ENCODE measurements at regions not wholly inside any gene's neighbourhood (a gene's known extent, or its start where the extent isn't known, plus 50 kb on each side); places are given as distances from the start of the nearest gene placed in this dataset.

DNA sequence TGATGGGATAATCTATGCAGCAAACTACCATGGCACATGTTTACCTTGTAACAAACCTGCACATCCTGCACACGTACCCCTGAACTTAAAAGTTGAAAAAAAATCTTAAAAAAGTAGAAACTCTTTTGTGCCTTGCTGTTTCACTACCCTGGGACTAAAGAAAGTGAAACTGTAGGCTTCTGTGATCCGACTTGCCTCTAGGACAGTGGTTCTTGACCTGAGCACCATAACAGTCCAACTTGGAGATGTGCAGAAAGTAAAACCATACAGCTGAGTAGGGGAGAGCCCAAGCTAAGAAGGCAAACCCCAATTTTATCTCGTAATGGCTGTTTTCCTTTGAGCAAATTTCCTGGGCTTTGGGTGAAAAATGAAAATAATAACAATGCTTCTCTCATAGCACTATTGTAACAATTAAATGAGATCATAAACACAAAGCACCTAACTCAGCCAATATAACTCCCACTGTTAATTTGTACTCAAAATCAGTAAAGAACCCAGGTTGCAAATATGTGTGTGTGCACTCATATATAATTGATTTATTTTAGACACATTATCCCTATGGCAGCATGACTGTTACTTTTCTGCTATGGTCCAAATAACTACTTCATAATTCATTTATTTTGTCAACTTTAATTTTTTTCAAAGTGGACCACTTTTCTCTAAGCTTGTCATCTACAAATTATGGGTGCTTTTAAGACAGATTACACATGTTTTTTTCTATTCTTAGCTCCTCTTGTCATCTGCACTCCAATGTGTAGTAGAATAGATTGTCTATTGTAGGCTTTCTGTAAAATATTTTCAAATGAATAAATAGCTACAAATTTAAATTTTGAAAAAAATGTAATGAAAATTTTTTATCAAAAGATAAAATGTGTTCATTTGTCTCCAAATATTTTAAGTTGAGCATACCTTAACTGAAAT lies 334.9 kb downstream of the BTG1 start:
- no peaks in the 10 kb centered on the region for H3K4me1 ChIP-seq (ENCODE audit: control insufficient read depth, insufficient read depth, low read length)
- no peaks in the 10 kb centered on the region for H3K27me3 ChIP-seq (replicated peaks; ENCODE audit: control insufficient read depth, insufficient read depth, low read length)
- H3K9ac ChIP-seq (ENCODE audit: low read length) = no peak overlapping the region
- DNase-seq (ENCODE audit: low read depth) = no peak
- no peak overlapping the region for H3K4me3 ChIP-seq (ENCODE audit: low read length)
- no peaks in the 10 kb centered on the region for H3K36me3 ChIP-seq (ENCODE audit: control insufficient read depth, insufficient read depth, low read length, severe bottlenecking)
- peaks cover 23% of the 10 kb centered on the region for H3K9me3 ChIP-seq (ENCODE audit: control insufficient read depth, low read length)

DNA sequence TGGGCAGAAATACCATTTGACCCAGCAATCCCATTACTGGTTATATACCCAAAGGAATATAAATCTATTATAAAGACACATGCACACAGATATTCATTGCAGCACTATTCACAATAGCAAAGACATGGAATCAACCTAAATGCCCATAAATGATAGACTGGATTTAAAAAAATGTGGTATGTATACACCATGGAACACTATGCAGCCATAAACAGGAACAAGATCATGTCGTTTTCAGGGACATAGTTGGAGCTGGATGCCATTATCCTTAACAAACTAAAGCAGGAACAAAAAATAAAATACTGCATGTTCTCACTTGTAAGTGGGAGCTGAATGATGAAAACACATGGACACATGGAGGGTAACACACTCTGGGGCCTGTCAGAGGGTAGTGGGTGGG lies 335.6 kb downstream of the BTG1 start:
- no peak for DNase-seq (ENCODE audit: low read depth)
- Histone ChIP-seq H3K9ac (ENCODE audit: low read length) (no peak overlapping the region), H3K9me3 (ENCODE audit: control insufficient read depth, low read length) (peaks cover 23% of the 10 kb centered on the region), H3K4me3 (ENCODE audit: low read length) (no peak overlapping the region), H3K36me3 (ENCODE audit: control insufficient read depth, insufficient read depth, low read length, severe bottlenecking) (no peaks in the 10 kb centered on the region), H3K27me3 (replicated peaks; ENCODE audit: control insufficient read depth, insufficient read depth, low read length) (no peaks in the 10 kb centered on the region), H3K4me1 (ENCODE audit: control insufficient read depth, insufficient read depth, low read length) (no peaks in the 10 kb centered on the region)

DNA sequence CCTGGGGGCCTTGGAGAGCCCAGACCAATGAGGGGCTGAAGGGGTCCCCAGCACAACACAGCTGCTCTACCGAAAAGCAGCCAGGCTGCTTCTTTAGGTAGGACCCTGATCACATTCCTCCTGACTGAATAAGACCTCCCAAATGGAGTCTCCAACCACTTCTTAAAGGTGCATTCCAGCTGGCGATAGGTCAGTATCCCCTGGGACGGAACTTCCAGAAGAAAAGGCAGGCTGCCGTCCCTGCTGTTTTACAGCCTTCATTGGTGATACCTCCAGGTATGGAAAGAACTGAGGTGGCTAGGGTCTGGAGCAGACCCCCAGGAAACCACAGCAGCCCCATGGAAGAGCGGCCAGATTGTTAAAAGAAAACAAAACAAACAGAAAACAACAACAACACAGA lies 340.6 kb downstream of the BTG1 start:
- peaks cover 16% of the 10 kb centered on the region for H3K9me3 ChIP-seq (ENCODE audit: control insufficient read depth, low read length)
- H3K27me3 ChIP-seq (replicated peaks; ENCODE audit: control insufficient read depth, insufficient read depth, low read length) = no peaks in the 10 kb centered on the region
- DNase-seq (ENCODE audit: low read depth) = no peak
- H3K36me3 ChIP-seq (ENCODE audit: control insufficient read depth, insufficient read depth, low read length, severe bottlenecking) = no peaks in the 10 kb centered on the region
- no peak overlapping the region for H3K4me3 ChIP-seq (ENCODE audit: low read length)
- H3K4me1 ChIP-seq (ENCODE audit: control insufficient read depth, insufficient read depth, low read length) = no peaks in the 10 kb centered on the region
- no peak overlapping the region for H3K9ac ChIP-seq (ENCODE audit: low read length)

DNA sequence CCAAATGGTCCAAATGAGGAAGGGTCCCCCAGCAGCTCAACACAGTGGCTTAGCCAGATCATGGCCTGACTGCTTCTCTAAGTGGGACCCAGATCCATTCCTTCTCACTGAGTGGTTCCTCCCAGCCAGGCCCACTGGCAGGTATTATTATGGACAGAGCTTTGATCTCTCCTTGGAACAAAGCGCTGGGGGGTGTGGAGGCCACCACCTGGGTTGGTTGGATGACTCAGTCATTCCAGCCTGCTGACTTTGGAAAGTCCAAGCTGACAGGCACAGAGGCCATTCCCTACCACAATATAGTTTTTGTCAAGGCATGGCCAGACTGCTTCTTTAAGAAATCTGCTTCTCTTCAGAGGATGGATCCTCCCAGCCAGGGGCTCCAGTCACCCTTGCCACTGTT lies 341.1 kb downstream of the BTG1 start:
- DNase-seq (ENCODE audit: low read depth) = no peak
- no peak overlapping the region for H3K9ac ChIP-seq (ENCODE audit: low read length)

DNA sequence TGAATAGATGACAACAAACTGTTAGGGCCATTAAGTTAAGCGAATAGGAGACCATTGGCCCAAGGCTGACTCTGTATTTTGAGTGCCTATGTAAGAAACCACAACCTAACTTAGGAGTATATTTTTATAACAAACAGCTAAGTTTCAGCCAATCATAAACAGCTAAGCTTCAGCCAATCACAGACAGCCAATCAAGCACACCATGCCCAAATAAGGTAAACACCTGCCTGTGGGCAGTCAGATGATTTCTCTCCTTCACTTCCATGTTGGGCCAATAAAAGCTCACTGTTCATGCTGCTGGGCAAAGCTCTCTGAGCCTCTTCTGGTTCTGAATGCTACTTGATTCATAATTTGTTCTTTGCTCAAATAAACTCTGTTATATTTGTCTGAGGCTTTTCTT lies 344.6 kb downstream of the BTG1 start:
- Histone ChIP-seq H3K9ac (ENCODE audit: low read length) (no peak overlapping the region), H3K27me3 (replicated peaks; ENCODE audit: control insufficient read depth, insufficient read depth, low read length) (no peaks in the 10 kb centered on the region), H3K9me3 (ENCODE audit: control insufficient read depth, low read length) (peaks cover 3% of the 10 kb centered on the region), H3K36me3 (ENCODE audit: control insufficient read depth, insufficient read depth, low read length, severe bottlenecking) (no peaks in the 10 kb centered on the region), H3K4me3 (ENCODE audit: low read length) (no peak overlapping the region), H3K4me1 (ENCODE audit: control insufficient read depth, insufficient read depth, low read length) (no peaks in the 10 kb centered on the region)
- no peak for DNase-seq (ENCODE audit: low read depth)

More for the DNA sequence above, 341.1 kb downstream of the BTG1 start:
- H3K9me3 ChIP-seq (ENCODE audit: control insufficient read depth, low read length) = peaks cover 16% of the 10 kb centered on the region
- no peak overlapping the region for H3K4me3 ChIP-seq (ENCODE audit: low read length)
- H3K36me3 ChIP-seq (ENCODE audit: control insufficient read depth, insufficient read depth, low read length, severe bottlenecking) = no peaks in the 10 kb centered on the region
- H3K27me3 ChIP-seq (replicated peaks; ENCODE audit: control insufficient read depth, insufficient read depth, low read length) = no peaks in the 10 kb centered on the region
- H3K4me1 ChIP-seq (ENCODE audit: control insufficient read depth, insufficient read depth, low read length) = no peaks in the 10 kb centered on the region

DNA sequence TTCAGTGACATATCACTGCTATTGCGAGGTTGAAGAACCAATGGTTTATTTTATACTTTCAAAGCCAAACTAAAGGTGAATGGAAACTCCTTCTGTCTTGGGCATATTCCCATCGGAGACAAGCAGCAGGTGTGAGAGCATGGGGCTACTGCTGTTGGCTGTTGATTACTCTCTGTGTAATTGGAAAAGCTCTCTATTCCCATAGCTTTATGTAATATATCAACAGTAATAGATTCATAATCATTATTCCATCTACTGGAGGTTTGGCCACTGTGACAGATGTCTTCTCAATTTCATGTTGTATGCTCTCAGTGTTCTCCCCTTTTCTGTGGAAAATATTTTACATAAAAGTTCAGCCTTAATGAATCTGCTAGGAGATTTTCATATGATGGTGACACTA lies 352.0 kb downstream of the BTG1 start:
- H3K9ac ChIP-seq (ENCODE audit: low read length) = no peak overlapping the region
- no peak overlapping the region for H3K4me3 ChIP-seq (ENCODE audit: low read length)
- no peaks in the 10 kb centered on the region for H3K4me1 ChIP-seq (ENCODE audit: control insufficient read depth, insufficient read depth, low read length)
- no peak for DNase-seq (ENCODE audit: low read depth)
- no peaks in the 10 kb centered on the region for H3K36me3 ChIP-seq (ENCODE audit: control insufficient read depth, insufficient read depth, low read length, severe bottlenecking)
- no peaks in the 10 kb centered on the region for H3K9me3 ChIP-seq (ENCODE audit: control insufficient read depth, low read length)
- no peaks in the 10 kb centered on the region for H3K27me3 ChIP-seq (replicated peaks; ENCODE audit: control insufficient read depth, insufficient read depth, low read length)

DNA sequence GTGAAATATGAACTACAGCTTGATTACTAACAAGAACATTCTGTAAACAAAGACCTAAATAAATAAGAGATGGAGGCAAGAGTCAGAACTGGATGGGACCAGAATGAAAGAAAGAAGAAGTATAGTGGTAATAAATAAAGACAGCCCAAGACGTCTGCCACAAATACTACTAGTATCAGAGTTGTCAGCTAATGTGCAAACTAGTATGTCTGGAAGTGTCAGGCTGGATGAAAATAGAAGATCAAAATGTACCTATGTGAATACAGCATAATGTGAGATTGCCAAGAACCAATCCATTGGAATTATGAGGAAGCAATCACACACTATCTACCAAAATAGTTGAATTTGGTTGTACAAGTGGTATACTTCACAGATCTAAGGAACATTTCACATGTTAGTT lies 353.0 kb downstream of the BTG1 start:
- Histone ChIP-seq H3K9ac (ENCODE audit: low read length) (no peak overlapping the region), H3K4me3 (ENCODE audit: low read length) (no peak overlapping the region), H3K9me3 (ENCODE audit: control insufficient read depth, low read length) (no peaks in the 10 kb centered on the region), H3K27me3 (replicated peaks; ENCODE audit: control insufficient read depth, insufficient read depth, low read length) (no peaks in the 10 kb centered on the region), H3K4me1 (ENCODE audit: control insufficient read depth, insufficient read depth, low read length) (no peaks in the 10 kb centered on the region), H3K36me3 (ENCODE audit: control insufficient read depth, insufficient read depth, low read length, severe bottlenecking) (no peaks in the 10 kb centered on the region)
- no peak for DNase-seq (ENCODE audit: low read depth)

DNA sequence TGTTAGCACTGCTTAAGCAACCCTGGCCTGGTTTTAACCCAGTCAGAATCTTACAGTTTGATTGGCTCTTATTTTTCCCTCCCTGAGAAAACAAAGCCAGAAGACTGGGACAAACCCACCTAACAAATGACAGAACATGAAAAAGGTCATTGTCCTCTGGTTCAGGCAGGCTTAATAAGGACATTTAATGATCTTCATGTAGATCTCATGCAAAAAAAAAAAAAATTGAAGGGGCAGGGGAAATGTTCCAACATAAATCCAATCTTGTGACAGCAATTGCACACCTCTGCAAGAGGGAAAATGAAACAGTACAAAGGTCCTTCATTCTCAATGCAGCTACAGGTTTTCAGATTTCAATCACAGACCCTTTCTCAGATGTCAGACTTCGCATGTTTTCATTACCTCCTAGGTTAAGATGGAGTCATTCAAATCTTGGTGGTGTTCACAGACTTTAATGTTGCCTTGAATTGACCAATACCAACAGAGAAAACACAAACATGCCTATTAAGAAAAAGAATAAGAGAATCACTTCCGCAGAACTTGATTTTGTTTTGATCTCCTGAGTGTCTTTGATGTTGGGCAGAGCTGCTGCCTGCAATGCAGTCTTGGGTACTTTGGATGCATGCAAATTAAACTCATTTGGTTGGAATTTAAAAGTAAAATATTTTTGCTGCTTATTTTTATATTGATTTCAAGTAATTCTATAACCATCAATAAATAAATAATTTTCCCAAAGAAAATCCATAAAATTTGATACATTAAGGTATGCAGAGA lies 359.0 kb downstream of the BTG1 start:
- H3K4me3 ChIP-seq (ENCODE audit: low read length) = no peak overlapping the region
- no peaks in the 10 kb centered on the region for H3K4me1 ChIP-seq (ENCODE audit: control insufficient read depth, insufficient read depth, low read length)
- no peaks in the 10 kb centered on the region for H3K9me3 ChIP-seq (ENCODE audit: control insufficient read depth, low read length)
- DNase-seq (ENCODE audit: low read depth) = no peak
- H3K9ac ChIP-seq (ENCODE audit: low read length) = no peak overlapping the region
- no peaks in the 10 kb centered on the region for H3K27me3 ChIP-seq (replicated peaks; ENCODE audit: control insufficient read depth, insufficient read depth, low read length)
- H3K36me3 ChIP-seq (ENCODE audit: control insufficient read depth, insufficient read depth, low read length, severe bottlenecking) = no peaks in the 10 kb centered on the region

DNA sequence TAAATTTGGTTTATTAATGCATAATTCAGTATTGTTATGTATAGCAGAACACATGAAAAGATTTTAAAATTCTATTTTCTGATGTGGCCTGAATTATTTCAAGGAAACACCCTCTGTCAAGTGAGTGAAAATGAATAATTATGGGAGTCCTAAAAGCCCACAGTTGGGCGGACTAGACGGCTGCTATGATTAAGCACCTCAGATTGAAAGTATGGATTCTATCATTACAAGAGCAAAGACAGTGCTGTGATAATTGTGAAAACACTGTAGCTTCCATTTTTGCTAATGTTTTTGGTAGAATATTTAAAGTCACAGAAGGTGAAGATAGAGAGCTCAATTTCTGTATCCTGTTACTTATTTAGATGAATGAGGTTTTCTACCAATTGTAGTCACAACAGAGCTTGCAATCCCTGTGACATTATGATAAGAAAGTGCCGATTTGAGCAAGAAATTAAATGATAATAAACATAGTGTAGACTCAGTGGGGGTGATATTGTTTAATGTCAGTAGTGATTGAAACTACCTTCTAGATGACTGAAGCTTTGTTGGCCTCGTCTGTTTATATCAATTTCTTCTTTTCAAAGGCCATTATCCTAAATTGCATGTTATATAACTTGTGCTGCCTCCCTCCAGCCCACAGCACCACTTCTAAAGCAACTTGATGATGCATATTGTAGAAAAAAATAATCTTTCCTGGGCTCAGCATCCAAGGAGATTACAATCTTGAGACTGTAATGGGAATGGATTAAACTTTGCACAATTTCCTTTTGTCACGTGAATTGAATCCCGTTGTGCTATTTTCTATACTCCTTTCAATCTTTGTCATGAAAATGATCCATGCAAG lies 359.8 kb downstream of the BTG1 start:
- no peaks in the 10 kb centered on the region for H3K9me3 ChIP-seq (ENCODE audit: control insufficient read depth, low read length)
- H3K4me3 ChIP-seq (ENCODE audit: low read length) = no peak overlapping the region
- no peaks in the 10 kb centered on the region for H3K4me1 ChIP-seq (ENCODE audit: control insufficient read depth, insufficient read depth, low read length)
- H3K36me3 ChIP-seq (ENCODE audit: control insufficient read depth, insufficient read depth, low read length, severe bottlenecking) = no peaks in the 10 kb centered on the region
- no peaks in the 10 kb centered on the region for H3K27me3 ChIP-seq (replicated peaks; ENCODE audit: control insufficient read depth, insufficient read depth, low read length)
- no peak overlapping the region for H3K9ac ChIP-seq (ENCODE audit: low read length)
- no peak for DNase-seq (ENCODE audit: low read depth)

DNA sequence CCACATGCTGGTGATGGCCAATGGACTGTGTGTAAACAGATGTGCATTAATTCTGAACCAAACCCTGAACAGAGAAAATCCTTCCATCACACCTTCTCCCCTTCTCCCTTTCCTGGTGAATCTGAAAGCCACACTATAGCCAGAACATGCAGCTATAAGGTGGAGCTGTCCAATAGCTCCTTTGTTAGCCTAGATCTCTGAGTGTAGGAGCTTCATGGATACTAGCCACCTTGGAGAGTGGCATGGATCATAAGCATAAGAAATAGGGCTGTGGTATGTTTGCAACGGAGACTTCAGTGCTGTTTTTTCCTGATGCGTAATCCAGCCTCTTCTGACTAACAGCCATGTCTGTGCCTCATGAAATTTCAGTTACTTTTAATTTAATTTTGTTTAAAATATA lies 364.5 kb downstream of the BTG1 start:
- no peak overlapping the region for H3K9ac ChIP-seq (ENCODE audit: low read length)
- H3K36me3 ChIP-seq (ENCODE audit: control insufficient read depth, insufficient read depth, low read length, severe bottlenecking) = no peaks in the 10 kb centered on the region
- peaks cover 15% of the 10 kb centered on the region for H3K4me1 ChIP-seq (ENCODE audit: control insufficient read depth, insufficient read depth, low read length)
- no peak for DNase-seq (ENCODE audit: low read depth)
- H3K4me3 ChIP-seq (ENCODE audit: low read length) = no peak overlapping the region
- H3K9me3 ChIP-seq (ENCODE audit: control insufficient read depth, low read length) = no peaks in the 10 kb centered on the region
- H3K27me3 ChIP-seq (replicated peaks; ENCODE audit: control insufficient read depth, insufficient read depth, low read length) = no peaks in the 10 kb centered on the region

DNA sequence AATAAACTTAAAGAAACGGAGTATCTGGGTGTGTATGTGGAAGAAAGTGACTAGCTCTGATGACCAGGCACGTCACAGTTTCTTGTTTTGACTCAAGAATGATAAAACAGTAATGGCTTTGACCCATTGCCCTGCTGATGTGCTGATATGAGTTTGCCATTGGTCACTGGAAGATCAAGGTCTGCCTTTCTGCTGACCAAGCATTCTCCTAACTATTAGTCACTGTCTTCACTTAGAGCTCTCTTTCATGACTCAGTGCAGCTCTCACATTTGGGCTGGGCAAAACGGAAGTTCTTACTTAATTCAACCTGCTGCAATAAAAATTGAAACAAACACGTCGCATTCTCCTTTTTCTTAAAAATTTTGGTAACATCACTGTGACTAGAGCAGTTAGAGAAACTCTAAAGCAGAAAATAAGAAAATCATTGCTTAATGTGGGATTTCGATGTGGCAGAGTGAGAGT lies 366.7 kb downstream of the BTG1 start:
- Histone ChIP-seq H3K9ac (ENCODE audit: low read length) (no peak overlapping the region), H3K4me1 (ENCODE audit: control insufficient read depth, insufficient read depth, low read length) (peaks cover 24% of the 10 kb centered on the region), H3K9me3 (ENCODE audit: control insufficient read depth, low read length) (no peaks in the 10 kb centered on the region), H3K27me3 (replicated peaks; ENCODE audit: control insufficient read depth, insufficient read depth, low read length) (no peaks in the 10 kb centered on the region), H3K36me3 (ENCODE audit: control insufficient read depth, insufficient read depth, low read length, severe bottlenecking) (no peaks in the 10 kb centered on the region), H3K4me3 (ENCODE audit: low read length) (peak overlapping the region; percentile 46)
- peak; percentile 83 for DNase-seq (ENCODE audit: low read depth)
